PC-9 (cell line): ENCODE measurements at regions not wholly inside any gene's neighbourhood (a gene's known extent, or its start where the extent isn't known, plus 50 kb on each side); places are given as distances from the start of the nearest gene placed in this dataset.

Experiments
- EZH2 ChIP-seq: fragments of 200-600 bp; sonication (generic); IDR thresholded peaks from 2 replicates; pipeline ENCODE4 v1.8.0; 2017; ENCODE audit warnings: antibody characterized with exemption, low read depth
- TF ChIP-seq, protein P1 (sequence below): fragments of 200-600 bp; sonication (generic); conservative IDR thresholded peaks from 2 replicates; pipeline ENCODE4 v1.6.1; 2017; ENCODE audit warnings: mixed run types, antibody characterized with exemption, mild to moderate bottlenecking, moderate library complexity

GRCh38 chr2:239893236-239893515 is 132.0 kb downstream of the NDUFA10 start:
- TF ChIP-seq, protein P1, sequence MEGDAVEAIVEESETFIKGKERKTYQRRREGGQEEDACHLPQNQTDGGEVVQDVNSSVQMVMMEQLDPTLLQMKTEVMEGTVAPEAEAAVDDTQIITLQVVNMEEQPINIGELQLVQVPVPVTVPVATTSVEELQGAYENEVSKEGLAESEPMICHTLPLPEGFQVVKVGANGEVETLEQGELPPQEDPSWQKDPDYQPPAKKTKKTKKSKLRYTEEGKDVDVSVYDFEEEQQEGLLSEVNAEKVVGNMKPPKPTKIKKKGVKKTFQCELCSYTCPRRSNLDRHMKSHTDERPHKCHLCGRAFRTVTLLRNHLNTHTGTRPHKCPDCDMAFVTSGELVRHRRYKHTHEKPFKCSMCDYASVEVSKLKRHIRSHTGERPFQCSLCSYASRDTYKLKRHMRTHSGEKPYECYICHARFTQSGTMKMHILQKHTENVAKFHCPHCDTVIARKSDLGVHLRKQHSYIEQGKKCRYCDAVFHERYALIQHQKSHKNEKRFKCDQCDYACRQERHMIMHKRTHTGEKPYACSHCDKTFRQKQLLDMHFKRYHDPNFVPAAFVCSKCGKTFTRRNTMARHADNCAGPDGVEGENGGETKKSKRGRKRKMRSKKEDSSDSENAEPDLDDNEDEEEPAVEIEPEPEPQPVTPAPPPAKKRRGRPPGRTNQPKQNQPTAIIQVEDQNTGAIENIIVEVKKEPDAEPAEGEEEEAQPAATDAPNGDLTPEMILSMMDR: no peak
- no peak for TF ChIP-seq EZH2
